K562 (cell line): ENCODE measurements at regions not wholly inside any gene's neighbourhood (a gene's known extent, or its start where the extent isn't known, plus 50 kb on each side); places are given as distances from the start of the nearest gene placed in this dataset.

Experiments
- ATAC-seq: fragments of 200-7000 bp; cut with Tn5 transposase; 3 replicates; pipeline ENCODE4 v1.9.1; 2020; ENCODE audit warnings: moderate library complexity
- BruUV-seq: library from RNA; stranded (reverse); fragments of 400-500 nt; replicated peaks from 2 replicates; lab custom pipeline; 2021; lab: Mats Ljungman, UMichigan
- CTCF ChIA-PET: fragments of 300-600 bp; formaldehyde crosslinking; extraction: SDS; loops from one replicate; lab custom pipeline; 2021; ENCODE audit warnings: low intra/inter-chr PET ratio; lab: Yijun Ruan, JAX
- POLR2A ChIA-PET: fragments of 300-600, 350-650 bp; sonication (Branson Sonifier 250); formaldehyde crosslinking; extraction: SDS; loops from one replicate; lab custom pipeline; 2021; ENCODE audit warnings: antibody characterized with exemption, inconsistent platforms; lab: Yijun Ruan, JAX
- DNase-seq, 4 experiments: peaks; one replicate each; pipeline versions ENCODE4 v3.0.0 to v3.0.0-alpha.2; 2011 to 2018; ENCODE audit warnings: low spot score in 3 of 4, mixed read lengths in 3 of 4; ENCODE audit errors: extremely low read depth in 1 of 4
- FAIRE-seq: peaks from 2 replicates; lab custom pipeline; 2011; peaks lifted over from hg19 to GRCh38; lab: Jason Lieb, UNC
- H2AFZ ChIP-seq: 2 replicates; pipeline ENCODE4 v1.6.0; 2011; ENCODE audit warnings: low read depth, low read length, control low read depth, inconsistent platforms
- H3K27ac ChIP-seq: fragments of 200-600 bp; 3 replicates; pipeline ENCODE4 v1.8.0; 2011; ENCODE audit warnings: low read depth, mild to moderate bottlenecking, control low read depth, inconsistent platforms, low read length, moderate library complexity, mixed read lengths; ENCODE audit errors: extremely low read depth
- H3K27me3 ChIP-seq, 2 experiments: fragments of 300-600 bp in 1 of 2; 2 replicates in 1 of 2; 3 replicates in 1 of 2; pipeline versions ENCODE4 v1.6.0 to v1.8.0; 2011; ENCODE audit warnings: inconsistent platforms in 2 of 2, low read length in 2 of 2, mild to moderate bottlenecking in 1 of 2, mixed read lengths in 1 of 2, moderate library complexity in 1 of 2; ENCODE audit not compliant: control insufficient read depth in 2 of 2, insufficient read depth in 2 of 2
- H3K36me3 ChIP-seq: fragments of 300-600 bp; 3 replicates; pipeline ENCODE4 v1.8.0; 2011; ENCODE audit warnings: mild to moderate bottlenecking, low read length, inconsistent platforms; ENCODE audit not compliant: control insufficient read depth, insufficient read depth
- H3K4me1 ChIP-seq, 2 experiments: fragments of 200-600 bp in 1 of 2; replicated peaks in 1 of 2; 2 replicates in 1 of 2; 3 replicates in 1 of 2; pipeline versions ENCODE4 v1.5.1 to v1.8.0; 2011; ENCODE audit warnings: inconsistent platforms in 2 of 2, low read length in 2 of 2, mild to moderate bottlenecking in 1 of 2, mixed read lengths in 1 of 2, moderate library complexity in 1 of 2; ENCODE audit not compliant: control insufficient read depth in 2 of 2, insufficient read depth in 2 of 2
- H3K4me2 ChIP-seq: 2 replicates; pipeline ENCODE4 v1.6.1; 2011; ENCODE audit warnings: low read length, control low read depth, inconsistent platforms, mixed read lengths; ENCODE audit not compliant: insufficient read depth
- H3K4me3 ChIP-seq: fragments of 200-600 bp; sonication (generic), shearing (Covaris generic); 2 replicates; pipeline ENCODE4 v1.5.1; 2016; ENCODE audit warnings: control low read depth, inconsistent platforms
- H3K79me2 ChIP-seq: fragments of 200-600 bp; 3 replicates; pipeline ENCODE4 v1.8.0; 2011; ENCODE audit warnings: low read length, inconsistent platforms; ENCODE audit not compliant: control insufficient read depth, insufficient read depth
- H3K9ac ChIP-seq, 2 experiments: 2 replicates each; pipeline versions ENCODE4 v1.6.0 to v1.6.1; 2011; ENCODE audit warnings: low read depth in 2 of 2, low read length in 2 of 2, control low read depth in 1 of 2, inconsistent platforms in 1 of 2, mild to moderate bottlenecking in 1 of 2, mixed read lengths in 1 of 2; ENCODE audit not compliant: insufficient read depth in 1 of 2
- H3K9me1 ChIP-seq: one replicate; pipeline ENCODE4 v1.6.0; 2011; ENCODE audit warnings: inconsistent platforms, mild to moderate bottlenecking, low read length, moderate library complexity; ENCODE audit not compliant: control insufficient read depth, insufficient read depth
- H3K9me3 ChIP-seq: replicated peaks from 2 replicates; pipeline ENCODE4 v1.5.1; 2011; ENCODE audit warnings: low read depth, low read length, inconsistent platforms; ENCODE audit not compliant: control insufficient read depth, insufficient read depth
- H4K20me1 ChIP-seq: replicated peaks from 2 replicates; pipeline ENCODE4 v1.6.1; 2011; ENCODE audit warnings: low read length, inconsistent platforms, mixed read lengths; ENCODE audit not compliant: control insufficient read depth, insufficient read depth
- ARID2 ChIP-seq: fragments of 450-650 bp; IDR thresholded peaks from 2 replicates; pipeline ENCODE4 v1.6.1; 2017; ENCODE audit warnings: antibody characterized with exemption, mild to moderate bottlenecking
- CGGBP1 ChIP-seq: fragments of 250-450 bp; sonication (Bioruptor Pico); IDR thresholded peaks from 2 replicates; pipeline ENCODE4 v1.9.0; 2021; ENCODE audit warnings: mild to moderate bottlenecking
- HNRNPH1 ChIP-seq: fragments of 200-400 bp; formaldehyde crosslinking; optimal IDR thresholded peaks from 2 replicates; pipeline ENCODE3; 2017; ENCODE audit warnings: low read depth, mild to moderate bottlenecking, low read length, moderate library complexity
- NBN ChIP-seq: fragments of 450-650 bp; IDR thresholded peaks from 2 replicates; pipeline ENCODE4 v1.6.1; 2016; ENCODE audit warnings: low read depth, mild to moderate bottlenecking
- PCBP1 ChIP-seq: fragments of 200-400 bp; formaldehyde crosslinking; IDR thresholded peaks from 2 replicates; pipeline ENCODE4 v1.6.1; 2018; ENCODE audit warnings: mild to moderate bottlenecking, low read depth, low read length; ENCODE audit not compliant: poor library complexity, severe bottlenecking
- SIRT6 ChIP-seq: IDR thresholded peaks from one replicate; pipeline ENCODE4 v1.6.1; 2012; ENCODE audit warnings: low read depth, mild to moderate bottlenecking, control low read depth, inconsistent platforms, low read length, moderate library complexity
- SUPT5H ChIP-seq: fragments of 450-650 bp; IDR thresholded peaks from 2 replicates; pipeline ENCODE4 v1.6.1; 2016
- TCF7L2 ChIP-seq: fragments of 150-350 bp; IDR thresholded peaks from 2 replicates; pipeline ENCODE4 v1.6.1; 2016; ENCODE audit warnings: low read depth, mild to moderate bottlenecking, low read length, moderate library complexity
- WGBS: fragments of 100-300 bp; shearing (Covaris generic); methylation state at CpG from one replicate; pipeline ENCODE4 v1.1.6; 2016; ENCODE audit warnings: low coverage, mixed read lengths; ENCODE audit not compliant: insufficient coverage; ENCODE audit errors: missing lambda C conversion rate; 5-methylcytosine and 5-hydroxymethylcytosine counted together
- in situ Hi-C: fragments of 300-500 bp; cut with MboI; formaldehyde crosslinking; loops from 4 replicates; pipeline ENCODE4 v1.15.0; 2018; ENCODE audit warnings: inconsistent platforms, mixed read lengths
- intact Hi-C: fragments of 100-400 bp; cut with micrococcal nuclease; formaldehyde crosslinking; loops from 2 replicates; pipeline ENCODE4 v1.14.2; 2022
- TF ChIP-seq, protein P1 (sequence below): fragments of 250-450 bp; sonication (Bioruptor Pico); IDR thresholded peaks from 2 replicates; pipeline ENCODE4 v1.5.1; 2021; ENCODE audit warnings: mild to moderate bottlenecking
- TF ChIP-seq, protein P2 (sequence below): fragments of 250-450 bp; sonication (Bioruptor Pico); IDR thresholded peaks from 2 replicates; pipeline ENCODE4 v1.5.0; 2022; ENCODE audit warnings: mild to moderate bottlenecking

GRCh38 chr12:102676812-102677211, 196.4 kb upstream of the IGF1 start:
- Histone ChIP-seq H3K9me3 (peaks cover 3% of the 10 kb centered on the region; the same call in 1 of the 2 replicates), H3K9ac (no peak overlapping the region), H2AFZ (no peak overlapping the region), H3K4me2 (no peak overlapping the region), H3K4me3 (no peak overlapping the region), H3K79me2 (no peaks in the 10 kb centered on the region), H3K27me3 (no peaks in the 10 kb centered on the region), H3K27ac (no peak overlapping the region), H4K20me1 (no peaks in the 10 kb centered on the region), H3K4me1 (no peaks in the 10 kb centered on the region), H3K9me1 (no peaks in the 10 kb centered on the region), H3K36me3 (no peaks in the 10 kb centered on the region)
- intact Hi-C loops = no loop called here
- ATAC-seq = no peak
- no TSS peak for BruUV-seq
- no peak for DNase-seq
- no peak for FAIRE-seq
- CTCF ChIA-PET = no interaction called here
- POLR2A ChIA-PET = no interaction called here
- in situ Hi-C loops = no loop called here
- TF ChIP-seq HNRNPH1 (no peak), PCBP1 (no peak), NBN (no peak), SUPT5H (no peak), SIRT6 (no peak), ARID2 (no peak), TCF7L2 (no peak), CGGBP1 (CRISPR knock-in tag) (no peak)
- TF ChIP-seq, protein P1, sequence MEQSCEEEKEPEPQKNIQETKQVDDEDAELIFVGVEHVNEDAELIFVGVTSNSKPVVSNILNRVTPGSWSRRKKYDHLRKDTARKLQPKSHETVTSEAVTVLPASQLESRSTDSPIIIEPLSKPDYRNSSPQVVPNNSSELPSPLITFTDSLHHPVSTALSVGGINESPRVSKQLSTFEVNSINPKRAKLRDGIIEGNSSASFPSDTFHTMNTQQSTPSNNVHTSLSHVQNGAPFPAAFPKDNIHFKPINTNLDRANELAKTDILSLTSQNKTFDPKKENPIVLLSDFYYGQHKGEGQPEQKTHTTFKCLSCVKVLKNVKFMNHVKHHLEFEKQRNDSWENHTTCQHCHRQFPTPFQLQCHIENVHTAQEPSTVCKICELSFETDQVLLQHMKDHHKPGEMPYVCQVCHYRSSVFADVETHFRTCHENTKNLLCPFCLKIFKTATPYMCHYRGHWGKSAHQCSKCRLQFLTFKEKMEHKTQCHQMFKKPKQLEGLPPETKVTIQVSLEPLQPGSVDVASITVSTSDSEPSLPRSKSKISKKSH = no peak
- TF ChIP-seq, protein P2, sequence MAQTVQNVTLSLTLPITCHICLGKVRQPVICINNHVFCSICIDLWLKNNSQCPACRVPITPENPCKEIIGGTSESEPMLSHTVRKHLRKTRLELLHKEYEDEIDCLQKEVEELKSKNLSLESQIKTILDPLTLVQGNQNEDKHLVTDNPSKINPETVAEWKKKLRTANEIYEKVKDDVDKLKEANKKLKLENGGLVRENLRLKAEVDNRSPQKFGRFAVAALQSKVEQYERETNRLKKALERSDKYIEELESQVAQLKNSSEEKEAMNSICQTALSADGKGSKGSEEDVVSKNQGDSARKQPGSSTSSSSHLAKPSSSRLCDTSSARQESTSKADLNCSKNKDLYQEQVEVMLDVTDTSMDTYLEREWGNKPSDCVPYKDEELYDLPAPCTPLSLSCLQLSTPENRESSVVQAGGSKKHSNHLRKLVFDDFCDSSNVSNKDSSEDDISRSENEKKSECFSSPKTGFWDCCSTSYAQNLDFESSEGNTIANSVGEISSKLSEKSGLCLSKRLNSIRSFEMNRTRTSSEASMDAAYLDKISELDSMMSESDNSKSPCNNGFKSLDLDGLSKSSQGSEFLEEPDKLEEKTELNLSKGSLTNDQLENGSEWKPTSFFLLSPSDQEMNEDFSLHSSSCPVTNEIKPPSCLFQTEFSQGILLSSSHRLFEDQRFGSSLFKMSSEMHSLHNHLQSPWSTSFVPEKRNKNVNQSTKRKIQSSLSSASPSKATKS = no peak
- 35% methylated on average over 1 of the region's 1 CpG for WGBS
